GM15510 (cell line): ENCODE measurements at regions not wholly inside any gene's neighbourhood (a gene's known extent, or its start where the extent isn't known, plus 50 kb on each side); places are given as distances from the start of the nearest gene placed in this dataset.

Experiments used
- POLR2A ChIP-seq: IDR thresholded peaks from 3 replicates; pipeline ENCODE4 v1.6.1; 2011; ENCODE audit warnings: borderline replicate concordance; ENCODE audit not compliant: insufficient read length; ENCODE audit errors: extremely low read depth

- no peak for TF ChIP-seq POLR2A
These were observed 131.0 kb upstream of the CBLB start for GRCh38 chr3:105999856-106000255.

- no peak for TF ChIP-seq POLR2A
These were observed 133.1 kb upstream of the CBLB start for GRCh38 chr3:106001923-106002322.

GRCh38 chr3:106004137-106004681 lies 135.4 kb upstream of the CBLB start:
- no peak for TF ChIP-seq POLR2A

- no peak for TF ChIP-seq POLR2A
These were observed 136.0 kb upstream of the CBLB start for GRCh38 chr3:106004826-106005225.

DNA sequence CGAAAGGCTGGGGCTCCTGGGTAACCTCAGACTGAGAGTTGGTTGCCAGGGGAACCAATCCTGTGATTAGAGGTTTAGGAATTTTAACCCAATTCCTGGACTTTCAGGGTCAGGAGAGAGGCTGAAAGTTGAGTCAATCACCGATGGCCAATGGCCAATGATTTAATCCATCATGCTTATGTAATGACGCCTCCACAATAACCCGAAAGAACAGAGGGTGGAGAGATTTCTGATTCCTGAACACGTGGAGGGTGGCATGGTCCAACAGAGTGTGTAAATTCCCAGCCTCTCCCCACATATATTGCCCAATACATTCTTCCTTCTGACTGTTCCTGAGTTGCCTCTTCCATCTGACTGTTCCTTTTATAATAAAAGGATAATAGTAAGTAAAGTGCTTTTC lies 137.2 kb upstream of the CBLB start:
- no peak for TF ChIP-seq POLR2A

GRCh38 chr3:106006571-106006970 lies 137.8 kb upstream of the CBLB start:
- TF ChIP-seq POLR2A: no peak

DNA sequence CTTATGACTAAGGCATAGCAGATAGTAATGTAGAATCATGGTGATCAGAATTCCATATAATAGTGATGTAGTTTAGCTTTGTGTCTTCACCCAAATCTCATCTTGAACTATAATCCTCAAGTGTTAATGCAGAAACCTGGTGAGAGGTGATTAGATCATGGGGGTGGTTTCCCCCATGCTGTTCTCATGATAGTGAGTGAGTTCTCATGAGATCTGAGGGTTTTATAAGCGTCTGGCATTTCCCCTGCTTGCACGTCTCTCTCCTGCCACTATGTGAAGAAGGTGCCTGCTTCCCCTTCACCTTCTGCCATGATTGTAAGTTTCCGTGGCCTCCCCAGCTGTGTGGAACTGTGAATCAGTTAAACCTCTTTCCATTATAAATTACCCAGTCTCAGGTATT lies 138.7 kb upstream of the CBLB start:
- no peak for TF ChIP-seq POLR2A

DNA sequence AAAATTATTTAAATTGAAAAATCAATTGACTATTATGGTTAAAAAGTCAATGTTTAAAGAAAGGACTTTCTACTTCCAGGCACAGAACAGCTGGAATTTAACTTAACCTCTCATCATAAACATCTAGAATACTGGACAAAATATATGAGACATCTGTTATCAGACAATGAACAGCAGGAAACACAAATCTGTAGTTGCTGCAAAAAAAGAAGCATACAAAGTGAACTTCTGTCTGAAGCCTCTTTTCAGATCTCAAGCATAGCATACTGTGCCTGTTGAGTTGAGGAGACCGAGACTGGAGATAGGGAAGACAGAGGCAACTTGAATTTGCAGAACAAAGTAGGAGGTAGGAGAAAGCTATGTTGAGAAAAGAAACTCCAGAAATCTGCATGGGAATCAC lies 140.0 kb upstream of the CBLB start:
- TF ChIP-seq POLR2A: no peak

DNA sequence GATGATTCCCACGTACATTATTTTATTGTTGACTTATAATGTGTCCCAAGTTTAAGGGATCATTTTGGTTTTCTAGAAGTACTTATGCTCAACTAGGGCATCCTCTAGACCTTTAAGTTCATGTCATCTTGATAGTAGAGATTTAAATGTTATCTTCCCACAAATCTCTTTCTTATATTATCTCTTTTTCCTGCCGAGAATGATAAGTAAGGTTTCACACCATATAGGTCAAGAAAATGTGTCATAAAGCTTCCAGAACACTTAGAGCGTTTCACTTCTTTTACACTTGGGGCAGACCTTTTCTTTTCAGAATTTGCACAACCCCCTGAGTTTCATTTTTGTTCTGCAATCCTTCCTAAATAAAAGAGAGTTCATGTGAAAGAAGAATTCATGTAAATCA lies 142.0 kb upstream of the CBLB start:
- TF ChIP-seq POLR2A: no peak

DNA sequence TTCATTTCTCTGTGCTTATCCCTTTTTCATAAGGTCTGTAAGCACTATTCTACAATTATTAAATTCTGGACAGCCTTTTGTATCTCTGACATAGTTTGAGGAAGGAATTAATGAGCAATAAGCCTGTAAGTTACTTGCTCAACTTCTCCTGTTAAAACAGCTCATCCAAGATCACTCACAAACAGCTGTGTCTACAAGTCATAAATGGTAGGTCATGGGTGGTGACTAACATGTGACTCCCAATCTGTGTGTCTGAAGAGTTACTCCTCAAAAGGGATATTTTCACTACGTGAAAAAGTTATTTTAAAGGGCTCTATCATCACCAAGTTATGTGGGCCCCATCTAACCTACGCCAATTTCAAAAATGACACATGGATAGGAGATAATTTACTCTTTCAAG lies 145.2 kb upstream of the CBLB start:
- TF ChIP-seq POLR2A: no peak

- TF ChIP-seq POLR2A: no peak
These were observed 145.7 kb upstream of the CBLB start for GRCh38 chr3:106014518-106014917.

- TF ChIP-seq POLR2A: no peak
These were observed 146.2 kb upstream of the CBLB start for GRCh38 chr3:106014971-106015370.

DNA sequence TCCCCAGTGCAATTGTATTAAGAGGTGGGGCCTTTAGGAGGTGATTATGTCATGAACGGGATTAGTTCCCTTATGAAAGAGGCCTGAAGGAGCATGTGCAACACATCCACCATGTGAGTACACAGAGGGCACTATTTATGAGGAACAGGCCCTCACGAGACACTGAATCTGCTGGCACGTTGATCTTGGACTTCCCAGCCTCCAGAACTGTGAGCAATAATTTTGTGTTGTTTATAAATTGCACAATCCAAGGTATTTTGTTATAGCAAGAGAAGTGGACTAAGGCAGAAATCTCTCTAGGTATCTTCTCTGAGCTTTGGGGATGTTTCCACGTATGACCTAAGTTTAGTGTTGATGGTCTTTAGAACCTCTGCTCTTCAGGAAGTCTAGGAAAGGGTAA lies 149.3 kb upstream of the CBLB start:
- TF ChIP-seq POLR2A: no peak

DNA sequence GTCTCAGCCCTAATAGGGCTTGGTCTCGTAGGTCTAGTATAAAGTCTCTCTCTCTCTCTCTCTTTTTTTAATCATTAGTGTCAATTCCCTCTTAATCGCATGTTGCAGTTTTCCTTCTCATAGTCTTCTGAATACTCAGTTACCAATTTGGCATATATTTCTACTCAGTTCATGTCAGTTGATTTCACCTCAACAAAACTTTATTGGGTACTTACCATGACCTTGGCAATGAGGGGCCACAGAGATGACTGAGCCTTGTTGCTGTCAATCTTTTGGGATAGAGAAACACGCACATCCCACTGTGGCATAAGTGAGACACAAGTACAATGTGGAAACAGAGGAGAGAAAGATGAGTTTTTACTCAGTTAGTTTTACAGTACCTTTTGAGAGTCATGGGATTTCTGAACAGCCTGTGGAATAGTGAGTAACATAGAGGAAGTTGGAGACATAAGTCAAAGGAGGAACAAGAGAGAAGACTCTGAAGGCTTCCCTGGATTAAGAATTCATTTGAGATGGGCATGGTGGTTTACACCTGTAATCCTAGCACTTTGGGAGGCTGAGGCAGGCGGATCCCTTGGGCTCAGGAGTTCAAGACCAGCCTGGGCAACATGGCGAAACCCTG lies 150.2 kb upstream of the CBLB start:
- TF ChIP-seq POLR2A: no peak

DNA sequence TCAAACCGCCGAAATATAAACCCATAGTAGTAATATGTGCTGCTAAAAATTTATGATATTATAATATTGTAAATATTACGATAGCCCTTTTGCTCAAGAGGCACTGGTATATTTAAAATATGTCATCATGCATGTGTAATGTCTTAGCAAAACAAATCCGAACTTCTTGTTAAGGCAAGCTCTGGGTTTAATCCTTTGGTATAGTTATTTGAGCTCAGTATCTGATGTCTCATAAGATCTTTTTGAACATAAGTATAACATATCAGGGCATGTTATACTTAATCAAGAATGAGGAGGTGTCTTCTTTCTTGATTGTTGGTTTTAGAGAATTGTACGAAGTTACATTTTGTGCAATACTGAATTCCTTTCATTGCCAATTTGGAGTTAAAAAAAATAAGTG lies 154.1 kb upstream of the CBLB start:
- no peak for TF ChIP-seq POLR2A

DNA sequence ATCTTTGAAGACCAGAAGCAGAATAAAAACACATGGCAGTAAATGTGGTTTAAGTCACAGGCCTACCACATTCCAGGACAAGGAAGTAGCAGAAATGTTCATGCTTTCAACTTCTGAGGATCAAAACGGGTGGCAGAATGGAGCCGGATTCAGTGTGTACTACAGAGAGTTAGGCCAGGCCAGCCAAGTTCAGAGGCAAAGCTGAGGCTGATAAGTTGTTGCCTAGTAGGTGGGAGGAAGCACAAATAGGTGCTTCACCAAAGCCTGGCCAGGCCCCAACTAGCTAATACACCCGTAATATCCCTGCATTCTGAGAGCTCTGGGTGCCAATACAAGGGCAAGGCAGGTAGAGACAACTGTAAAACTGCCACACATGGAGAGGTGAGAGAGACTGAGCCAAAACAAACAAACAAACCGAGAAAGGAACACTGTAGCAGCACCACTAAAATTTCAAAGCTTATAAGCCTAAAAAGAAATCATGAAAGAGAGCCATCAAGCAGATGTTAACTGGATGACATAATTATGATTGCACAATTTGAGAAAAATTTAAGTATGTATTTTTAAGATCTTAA lies 156.4 kb upstream of the CBLB start:
- TF ChIP-seq POLR2A: no peak
